Endothelial cell of umbilical vein (primary cell): ENCODE measurements at regions not wholly inside any gene's neighbourhood (a gene's known extent, or its start where the extent isn't known, plus 50 kb on each side); places are given as distances from the start of the nearest gene placed in this dataset.

Source experiments
- BruUV-seq: library from RNA; stranded (reverse); fragments of 400-500 nt; replicated peaks from 2 replicates; lab custom pipeline; 2021; lab: Mats Ljungman, UMichigan
- CTCF ChIA-PET: fragments of 300-600, 350-600 bp; sonication (Branson Sonifier 250); formaldehyde crosslinking; loops from one replicate; lab custom pipeline; 2021; ENCODE audit warnings: antibody characterized with exemption, inconsistent platforms; lab: Charles Lee
- POLR2A ChIA-PET: fragments of 300-600, 350-600 bp; sonication (Branson Sonifier 250); formaldehyde crosslinking; loops from one replicate; lab custom pipeline; 2021; ENCODE audit warnings: antibody characterized with exemption, inconsistent platforms; lab: Charles Lee
- DNase-seq: peaks from one replicate; pipeline ENCODE4 v3.0.0-alpha.2; 2011; ENCODE audit warnings: low read depth, low spot score
- FAIRE-seq: peaks from 2 replicates; lab custom pipeline; 2011; peaks lifted over from hg19 to GRCh38; lab: Jason Lieb, UNC
- H2AFZ ChIP-seq: 2 replicates; pipeline ENCODE4 v1.6.0; 2012; ENCODE audit warnings: low read depth, low read length, control low read depth, inconsistent platforms
- H3K27ac ChIP-seq: 2 replicates; pipeline ENCODE4 v1.5.1; 2011; ENCODE audit warnings: low read depth, mild to moderate bottlenecking, control low read depth, low read length, moderate library complexity; ENCODE audit not compliant: insufficient read depth
- H3K27me3 ChIP-seq, 2 experiments: 2 replicates each; pipeline versions ENCODE4 v1.6.0 to v1.6.1; 2011; ENCODE audit warnings: low read length in 2 of 2, mixed read lengths in 1 of 2; ENCODE audit not compliant: control insufficient read depth in 2 of 2, insufficient read depth in 2 of 2
- H3K36me3 ChIP-seq, 2 experiments: 2 replicates in 1 of 2; 3 replicates in 1 of 2; pipeline ENCODE4 v1.5.1; 2011; ENCODE audit warnings: low read length in 2 of 2, mild to moderate bottlenecking in 1 of 2, moderate library complexity in 1 of 2; ENCODE audit not compliant: control insufficient read depth in 2 of 2, insufficient read depth in 2 of 2; ENCODE audit errors: extremely low read depth in 1 of 2
- H3K4me1 ChIP-seq: 3 replicates; pipeline ENCODE4 v1.5.1; 2011; ENCODE audit warnings: mild to moderate bottlenecking, low read length; ENCODE audit not compliant: control insufficient read depth, insufficient read depth; ENCODE audit errors: extremely low read depth
- H3K4me2 ChIP-seq: 2 replicates; pipeline ENCODE4 v1.6.1; 2011; ENCODE audit warnings: low read length, control low read depth, mixed read lengths; ENCODE audit not compliant: insufficient read depth
- H3K4me3 ChIP-seq, 3 experiments: fragments of 200-600 bp in 1 of 3; sonication (generic), shearing (Covaris generic) in 1 of 3; replicated peaks in 1 of 3; 2 replicates each; pipeline ENCODE4 v1.5.1; 2011 to 2016; ENCODE audit warnings: control low read depth in 3 of 3, low read length in 3 of 3, mild to moderate bottlenecking in 2 of 3, inconsistent platforms in 1 of 3, low read depth in 1 of 3, moderate library complexity in 1 of 3; ENCODE audit not compliant: insufficient read depth in 1 of 3
- H3K79me2 ChIP-seq: 2 replicates; pipeline ENCODE4 v1.6.0; 2012; ENCODE audit warnings: low read length, inconsistent platforms; ENCODE audit not compliant: control insufficient read depth, insufficient read depth
- H3K9ac ChIP-seq: replicated peaks from 2 replicates; pipeline ENCODE3; 2011; ENCODE audit warnings: low read length, control low read depth; ENCODE audit not compliant: insufficient read depth; ENCODE audit errors: extremely low read depth
- H3K9me1 ChIP-seq: replicated peaks from 3 replicates; pipeline ENCODE4 v1.6.0; 2011; ENCODE audit warnings: mild to moderate bottlenecking, low read length; ENCODE audit not compliant: control insufficient read depth, insufficient read depth; ENCODE audit errors: extremely low read depth
- H3K9me3 ChIP-seq: replicated peaks from 2 replicates; pipeline ENCODE4 v1.5.1; 2012; ENCODE audit warnings: low read length, inconsistent platforms; ENCODE audit not compliant: control insufficient read depth, insufficient read depth
- H4K20me1 ChIP-seq: replicated peaks from 2 replicates; pipeline ENCODE3; 2011; ENCODE audit warnings: mild to moderate bottlenecking, low read length; ENCODE audit not compliant: control insufficient read depth, insufficient read depth; ENCODE audit errors: extremely low read depth
- CTCF ChIP-seq, 2 donors: IDR thresholded peaks; 1 replicate in 1 of 2; 2 replicates in 1 of 2; pipeline ENCODE4 v1.5.1; 2011; ENCODE audit warnings: low read length in 2 of 2, mild to moderate bottlenecking in 2 of 2, moderate library complexity in 2 of 2, control low read depth in 1 of 2, inconsistent platforms in 1 of 2, low read depth in 1 of 2; ENCODE audit not compliant: insufficient read depth in 1 of 2; ENCODE audit errors: extremely low read depth in 1 of 2
- EZH2 ChIP-seq: IDR thresholded peaks from 2 replicates; pipeline ENCODE4 v1.6.1; 2012; ENCODE audit warnings: borderline replicate concordance, low read depth, mild to moderate bottlenecking, moderate library complexity, low read length, inconsistent platforms; ENCODE audit not compliant: severe bottlenecking
- FOS ChIP-seq: IDR thresholded peaks from 2 replicates; pipeline ENCODE4 v1.6.1; 2011; ENCODE audit warnings: mild to moderate bottlenecking, low read length, moderate library complexity, borderline replicate concordance; ENCODE audit not compliant: insufficient read depth
- GATA2 ChIP-seq: IDR thresholded peaks from 2 replicates; pipeline ENCODE4 v1.7.0; 2011; ENCODE audit warnings: low read depth, mild to moderate bottlenecking, moderate library complexity, mixed read lengths, low read length; ENCODE audit not compliant: insufficient read length, insufficient read depth
- JUN ChIP-seq: IDR thresholded peaks from 2 replicates; pipeline ENCODE4 v1.6.1; 2011; ENCODE audit warnings: borderline replicate concordance, low read depth; ENCODE audit not compliant: insufficient read length, insufficient read depth
- MAX ChIP-seq: IDR thresholded peaks from 2 replicates; pipeline ENCODE4 v1.6.1; 2011; ENCODE audit not compliant: insufficient read depth, insufficient read length
- MYC ChIP-seq: IDR thresholded peaks from one replicate; pipeline ENCODE4 v1.6.1; 2011; ENCODE audit warnings: mild to moderate bottlenecking, low read depth, low read length
- POLR2A ChIP-seq: IDR thresholded peaks from 2 replicates; pipeline ENCODE4 v1.6.1; 2012; ENCODE audit warnings: low read depth, mild to moderate bottlenecking, control low read depth, low read length
- POLR2AphosphoS5 ChIP-seq: IDR thresholded peaks from 2 replicates; pipeline ENCODE4 v1.6.1; 2012; ENCODE audit warnings: low read depth, mild to moderate bottlenecking, control low read depth, low read length, moderate library complexity; ENCODE audit not compliant: insufficient read depth
- dilution Hi-C: fragments of 300-500 bp; cut with MboI; formaldehyde crosslinking; loops from one replicate; pipeline ENCODE4 v1.15.0; 2019; ENCODE audit warnings: low sequenced_read_pairs; ENCODE audit not compliant: extremely low pct_ligation_motif_present
- intact Hi-C: fragments of 100-400 bp; cut with micrococcal nuclease; formaldehyde crosslinking; loops from one replicate; pipeline ENCODE4 v1.10.0; 2022

GRCh38 chr4:38366997-38367396 is 297.0 kb upstream of the KLF3 start:
- no peak for DNase-seq
- no peak for FAIRE-seq
- H3K79me2 ChIP-seq, result no peaks in the 10 kb centered on the region
- TF ChIP-seq POLR2A, result no peak
- no peak for TF ChIP-seq JUN
- no peak for TF ChIP-seq GATA2
- no peak for TF ChIP-seq POLR2AphosphoS5
- no peak for TF ChIP-seq MYC
- TF ChIP-seq EZH2, result no peak
- no peaks in the 10 kb centered on the region for H3K36me3 ChIP-seq
- POLR2A ChIA-PET, result no interaction called here
- no peaks in the 10 kb centered on the region for H3K4me1 ChIP-seq
- BruUV-seq, result no TSS peak
- no peaks in the 10 kb centered on the region for H3K9me1 ChIP-seq
- dilution Hi-C loops, result no loop called here
- no peaks in the 10 kb centered on the region for H3K9me3 ChIP-seq
- H3K27me3 ChIP-seq, result peaks cover 14 to 16% of the 10 kb centered on the region in 2 experiments
- H3K27ac ChIP-seq, result no peak overlapping the region
- H3K4me3 ChIP-seq, result no peak overlapping the region
- H4K20me1 ChIP-seq, result no peaks in the 10 kb centered on the region
- CTCF ChIA-PET, result interaction anchor here (1.1 kb wide), 1 partner anchor 15 kb away, joined by 4 read pairs; no protein-coding TSS in a partner anchor
- no peak overlapping the region for H2AFZ ChIP-seq
- no peak overlapping the region for H3K4me2 ChIP-seq
- intact Hi-C loops, result no loop called here
- H3K9ac ChIP-seq, result no peak overlapping the region

GRCh38 chr4:38367642-38368174 is 296.3 kb upstream of the KLF3 start:
- dilution Hi-C loops, result no loop called here
- Histone ChIP-seq H3K36me3 (no peaks in the 10 kb centered on the region), H4K20me1 (no peaks in the 10 kb centered on the region), H3K27ac (no peak overlapping the region), H3K27me3 (peaks cover 14 to 17% of the 10 kb centered on the region in 2 experiments), H3K79me2 (no peaks in the 10 kb centered on the region), H2AFZ (no peak overlapping the region), H3K9me3 (no peaks in the 10 kb centered on the region), H3K9ac (no peak overlapping the region), H3K9me1 (no peaks in the 10 kb centered on the region), H3K4me1 (no peaks in the 10 kb centered on the region), H3K4me2 (no peak overlapping the region), H3K4me3 (no peak overlapping the region)
- no peak for FAIRE-seq
- BruUV-seq, result no TSS peak
- TF ChIP-seq POLR2AphosphoS5 (no peak), MAX (no peak), POLR2A (no peak), EZH2 (no peak), CTCF (IDR thresholded peaks at IDR 0.05; ENCODE audit: extremely low read depth in 1 of 2, insufficient read depth in 1 of 2, low read depth in 1 of 2, low read length in 2 of 2) (no peak), JUN (no peak), FOS (no peak), MYC (no peak), GATA2 (no peak)
- CTCF ChIA-PET, result interaction anchor here (1.1 kb wide), 1 partner anchor 14 kb away, joined by 4 read pairs; no protein-coding TSS in a partner anchor
- DNase-seq, result no peak
- POLR2A ChIA-PET, result no interaction called here
- intact Hi-C loops, result no loop called here
